ENCODE measurements at regions not wholly inside any gene's neighbourhood (a gene's known extent, or its start where the extent isn't known, plus 50 kb on each side); places are given as distances from the start of the nearest gene placed in this dataset.
"Not testable (repeated sequence)": the region's sequence is repeated elsewhere in the genome, so short reads cannot be mapped to it uniquely, and the experiment has no call there.

DNA sequence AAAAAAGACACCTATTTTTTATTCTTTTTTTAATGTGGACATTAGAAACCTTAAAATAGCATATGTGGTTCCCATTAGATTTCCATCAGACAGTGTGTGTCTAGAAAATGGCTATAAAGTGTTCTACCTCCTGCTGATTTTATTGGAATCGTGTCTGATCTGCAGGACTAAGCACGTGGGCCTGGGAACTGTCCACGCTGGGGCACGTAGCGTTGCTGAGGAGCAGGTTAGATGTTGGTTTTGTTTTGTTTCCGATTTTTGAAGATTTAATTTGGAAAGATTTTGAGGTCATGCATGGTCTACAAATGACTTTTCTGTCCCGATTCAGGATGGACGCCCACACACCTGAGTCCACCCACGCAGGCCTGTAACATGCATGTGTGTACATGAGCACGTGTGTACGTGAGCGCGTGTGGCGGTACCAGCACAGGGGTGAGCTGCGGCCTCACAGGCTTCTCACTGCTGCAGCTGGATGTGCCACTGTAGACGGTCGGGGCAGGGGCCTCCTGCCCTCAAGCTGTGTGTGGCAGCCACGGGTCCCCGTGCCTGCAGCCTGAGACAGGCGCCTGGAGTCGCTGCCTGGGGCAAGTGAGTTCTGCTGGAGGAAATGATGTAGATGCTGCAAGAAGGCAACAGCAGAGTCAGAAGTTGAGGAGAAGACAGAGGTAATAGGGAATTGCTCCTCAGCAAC, 99.7 kb upstream of the CTDP1 start:
- FAIRE-seq (no peak), DNase-seq (ENCODE audit: low spot score) (no peak)

DNA sequence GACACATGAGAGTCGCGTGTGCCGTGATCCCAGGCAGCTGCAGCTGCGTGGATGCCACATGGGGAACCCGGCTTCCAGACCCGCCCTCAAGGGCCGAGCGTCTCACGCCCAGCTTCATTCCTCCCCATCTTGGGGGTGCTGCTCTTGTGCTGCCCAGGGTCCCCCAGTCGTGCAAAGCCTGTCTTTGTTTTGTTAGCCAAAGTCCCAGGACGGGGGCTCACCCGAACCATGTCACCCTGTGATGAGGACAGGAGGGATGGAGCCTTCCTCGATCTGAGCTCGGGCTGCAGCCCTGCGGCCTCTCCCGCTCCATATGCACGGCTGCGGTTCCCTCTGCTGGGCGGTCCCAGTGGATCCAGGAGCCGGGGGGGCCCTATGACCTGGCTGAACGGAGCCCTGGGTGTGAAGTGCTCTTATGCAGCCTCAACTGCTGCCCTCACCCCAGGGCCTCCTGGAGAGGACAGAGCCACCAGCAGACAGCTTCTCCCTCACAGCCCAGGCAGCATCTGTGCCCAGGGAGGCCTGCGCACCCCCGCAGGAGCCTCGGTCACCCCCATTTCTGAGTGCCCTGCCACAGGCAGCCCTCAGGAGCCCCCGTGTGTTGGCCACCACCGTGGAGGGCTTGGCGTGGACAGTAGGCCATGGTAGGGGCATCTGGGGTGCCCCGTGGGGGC, 99.0 kb upstream of the CTDP1 start:
- no peak for FAIRE-seq
- DNase-seq (ENCODE audit: low spot score) = no peak

GRCh38 chr18:79581406-79581805, 98.2 kb upstream of the CTDP1 start:
- FAIRE-seq = no peak
- no peak for DNase-seq (ENCODE audit: low spot score)

DNA sequence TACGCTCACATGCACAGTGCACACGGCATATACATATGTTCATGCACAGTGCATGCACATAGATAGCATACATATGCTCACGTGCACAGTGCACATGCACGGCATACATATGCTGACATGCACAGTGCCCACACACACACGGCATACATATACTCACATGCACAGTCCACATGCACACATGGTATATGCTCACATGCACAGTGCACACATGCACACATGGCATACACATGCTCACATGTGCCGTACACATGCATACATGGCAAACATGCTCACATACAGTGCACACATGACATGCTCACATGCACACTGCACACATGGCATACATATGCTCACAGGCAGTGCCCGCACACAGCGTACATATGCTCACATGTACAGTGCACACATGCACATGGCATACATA, 97.7 kb upstream of the CTDP1 start:
- FAIRE-seq (no peak), DNase-seq (ENCODE audit: low spot score) (no peak)

DNA sequence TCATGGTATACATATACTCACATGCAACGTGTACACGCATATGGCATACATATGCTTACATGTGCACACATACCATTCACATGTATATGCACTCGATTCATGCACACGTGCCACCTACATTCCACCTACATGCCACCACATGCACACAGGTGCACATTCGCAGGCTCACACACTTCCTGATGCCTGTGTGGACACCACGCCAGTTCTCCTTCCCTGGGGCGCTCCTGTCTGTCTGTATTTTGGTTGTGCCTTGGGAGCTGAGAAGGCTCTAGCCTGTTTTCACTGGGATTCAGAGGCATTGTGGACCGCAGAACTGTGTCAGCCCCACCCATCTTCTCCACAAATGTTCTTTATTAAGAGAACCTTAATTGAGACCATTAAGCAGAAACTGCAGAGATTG, 96.6 kb upstream of the CTDP1 start:
- DNase-seq (ENCODE audit: low spot score) (no peak), FAIRE-seq (no peak)

DNA sequence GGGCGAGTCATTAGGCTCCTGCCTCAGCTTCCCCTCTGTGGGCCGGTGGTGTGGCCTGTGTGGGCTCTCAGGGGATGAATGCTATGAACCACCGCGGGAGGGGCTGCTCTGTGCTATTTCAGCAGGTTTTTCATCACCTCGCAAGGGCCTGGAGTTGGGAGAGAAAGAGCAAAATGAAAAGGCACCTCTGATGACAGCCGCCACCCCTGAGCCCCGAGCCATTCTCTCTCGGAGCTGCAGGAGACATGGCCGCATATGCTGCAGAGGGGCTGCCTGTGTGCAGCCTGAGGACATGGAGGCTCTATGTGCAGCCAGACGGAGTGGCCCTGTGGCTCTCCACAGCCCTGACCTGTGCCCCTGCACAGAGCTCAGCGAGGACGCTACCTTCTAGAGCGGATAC, 96.2 kb upstream of the CTDP1 start:
- DNase-seq (ENCODE audit: low spot score) = no peak
- no peak for FAIRE-seq

GRCh38 chr18:79583984-79584401, 95.6 kb upstream of the CTDP1 start:
- FAIRE-seq (peak; percentile 5), DNase-seq (ENCODE audit: low spot score) (no peak)

GRCh38 chr18:79584491-79585394, 94.9 kb upstream of the CTDP1 start:
- FAIRE-seq (no peak), DNase-seq (ENCODE audit: low spot score) (no peak)

DNA sequence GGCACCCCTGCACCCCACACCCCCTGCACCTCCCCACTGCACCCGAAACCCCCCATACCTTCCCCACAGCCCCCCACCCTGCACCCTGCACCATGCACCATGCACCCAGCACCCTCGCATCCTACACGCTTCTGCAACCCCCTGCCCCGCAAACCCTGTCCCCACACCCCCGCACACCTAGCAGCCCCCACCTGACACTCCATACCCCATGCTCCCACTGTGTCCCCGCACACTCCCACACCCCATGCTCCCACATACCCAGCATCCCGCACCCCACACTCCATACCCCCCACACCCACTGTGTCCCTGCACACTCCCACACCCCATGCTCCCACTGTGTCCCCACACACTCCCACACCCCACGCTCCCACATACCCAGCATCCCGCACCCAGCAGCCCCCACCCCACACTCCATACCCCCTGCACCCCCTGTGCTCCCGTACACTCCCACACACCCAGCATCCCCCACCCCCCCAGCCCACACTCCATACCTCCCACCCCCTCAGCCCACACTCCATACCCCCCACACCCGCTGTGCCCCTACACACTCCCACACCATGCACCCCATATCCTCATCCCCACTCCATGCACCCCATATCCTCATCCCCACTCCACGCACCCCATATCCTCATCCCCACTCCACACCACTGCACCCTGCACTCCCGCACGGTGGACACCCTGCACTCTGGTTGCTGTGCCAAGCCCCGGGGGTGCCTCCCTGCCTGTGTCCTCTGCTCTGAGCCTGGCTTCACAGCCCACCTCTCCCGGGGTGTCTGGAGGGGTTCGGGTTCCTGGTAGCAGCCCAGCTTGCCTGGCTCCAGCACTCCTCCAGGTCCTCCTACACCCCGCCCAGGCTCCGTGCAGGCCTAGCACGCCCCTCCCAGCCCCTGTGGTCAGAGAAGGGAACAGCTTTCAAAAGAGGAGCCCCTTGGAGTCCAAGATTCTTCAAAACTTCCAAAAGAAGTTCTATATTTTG, 93.9 kb upstream of the CTDP1 start:
- FAIRE-seq (no peak), DNase-seq (ENCODE audit: low spot score) (no peak)

- FAIRE-seq (no peak), DNase-seq (ENCODE audit: low spot score) (no peak)
These were observed 93.0 kb upstream of the CTDP1 start for GRCh38 chr18:79586436-79587225.

GRCh38 chr18:79587226-79587741, 92.3 kb upstream of the CTDP1 start:
- FAIRE-seq (no peak), DNase-seq (ENCODE audit: low spot score) (no peak)

DNA sequence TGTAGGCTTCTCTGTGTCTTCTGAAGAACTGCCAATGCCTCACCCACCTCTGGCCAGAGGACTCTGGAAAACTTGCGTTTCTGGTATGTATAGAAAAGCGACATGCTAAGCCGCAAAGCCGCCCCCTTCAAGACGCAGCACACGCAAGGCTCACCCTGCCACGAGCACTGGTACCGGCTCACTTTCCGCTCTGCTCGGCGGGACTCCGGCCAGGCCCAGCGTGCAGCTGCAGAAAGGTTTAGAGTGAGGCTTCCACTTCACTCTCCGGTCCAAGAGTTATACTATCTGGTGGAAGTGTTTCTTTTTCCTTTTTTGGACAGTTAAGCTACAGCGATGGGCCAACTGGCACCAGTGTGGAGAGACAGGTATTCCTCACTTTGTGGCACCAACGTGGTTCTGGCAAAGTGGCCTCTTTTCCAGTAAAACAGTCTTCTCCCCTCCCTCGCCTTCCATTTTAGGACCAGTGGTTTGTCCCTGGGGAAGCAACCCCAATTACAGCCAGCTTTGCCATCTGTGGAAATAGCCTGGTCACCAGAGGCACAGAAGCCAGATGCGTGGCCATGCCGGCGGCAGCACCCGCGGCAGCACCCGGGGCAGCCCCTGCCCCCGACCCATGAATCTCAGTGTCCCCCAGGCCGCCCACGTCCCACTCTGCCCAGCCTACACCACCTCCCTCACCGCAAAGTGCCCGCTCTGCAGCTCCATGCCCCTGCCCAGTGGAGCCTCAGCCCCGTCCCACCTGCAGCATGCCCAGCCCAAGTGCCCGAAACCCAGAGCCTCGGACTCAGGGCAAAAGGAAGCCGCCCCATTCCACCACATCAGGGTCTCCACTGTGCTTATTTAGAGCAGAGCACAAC, 91.6 kb upstream of the CTDP1 start:
- DNase-seq (ENCODE audit: low spot score) (no peak), FAIRE-seq (no peak)

DNA sequence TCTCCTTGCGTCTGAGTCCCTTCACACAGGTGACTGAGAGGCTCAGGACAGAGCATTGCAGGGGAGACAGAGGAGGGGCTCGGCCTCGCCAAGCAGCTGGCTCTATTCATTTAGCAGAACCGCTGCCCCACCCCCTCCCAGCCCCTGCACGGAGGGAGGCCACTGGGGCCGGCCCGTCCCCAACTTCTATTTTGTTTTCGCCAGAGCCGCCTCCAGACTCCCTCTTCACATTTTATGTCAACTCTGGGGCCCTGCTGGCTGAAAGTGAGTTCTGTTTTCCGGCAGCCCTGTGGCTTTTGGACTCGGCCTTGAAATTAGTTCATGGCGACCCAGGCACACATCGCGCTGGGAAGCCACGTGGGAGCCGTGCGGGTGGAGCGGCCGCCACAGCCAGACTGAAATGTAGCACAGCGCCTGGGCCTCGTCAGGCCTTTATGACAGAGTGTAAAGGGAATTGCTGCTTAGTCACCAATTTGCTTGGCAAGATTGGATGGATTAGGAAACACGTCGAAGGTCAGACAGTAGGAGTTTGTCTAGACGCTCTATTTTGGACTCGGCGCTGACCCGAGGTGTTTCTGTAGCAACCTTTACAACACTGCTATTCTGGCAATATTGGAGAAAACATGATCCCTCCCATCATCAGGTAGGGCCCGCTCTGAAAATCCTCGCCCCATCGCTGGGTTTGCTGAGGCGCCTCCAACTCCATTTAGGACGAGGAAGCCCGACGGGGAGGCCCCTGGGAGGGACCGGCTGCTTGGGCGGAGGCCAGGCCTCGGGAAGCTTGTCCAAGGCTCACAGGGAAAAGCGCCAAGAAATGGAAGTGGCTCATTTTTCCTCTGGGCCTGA, 90.7 kb upstream of the CTDP1 start:
- no peak for FAIRE-seq
- DNase-seq (ENCODE audit: low spot score) = peak; percentile 61

- DNase-seq (ENCODE audit: low spot score) (no peak), FAIRE-seq (no peak)
These were observed 90.0 kb upstream of the CTDP1 start for GRCh38 chr18:79589601-79590091.

DNA sequence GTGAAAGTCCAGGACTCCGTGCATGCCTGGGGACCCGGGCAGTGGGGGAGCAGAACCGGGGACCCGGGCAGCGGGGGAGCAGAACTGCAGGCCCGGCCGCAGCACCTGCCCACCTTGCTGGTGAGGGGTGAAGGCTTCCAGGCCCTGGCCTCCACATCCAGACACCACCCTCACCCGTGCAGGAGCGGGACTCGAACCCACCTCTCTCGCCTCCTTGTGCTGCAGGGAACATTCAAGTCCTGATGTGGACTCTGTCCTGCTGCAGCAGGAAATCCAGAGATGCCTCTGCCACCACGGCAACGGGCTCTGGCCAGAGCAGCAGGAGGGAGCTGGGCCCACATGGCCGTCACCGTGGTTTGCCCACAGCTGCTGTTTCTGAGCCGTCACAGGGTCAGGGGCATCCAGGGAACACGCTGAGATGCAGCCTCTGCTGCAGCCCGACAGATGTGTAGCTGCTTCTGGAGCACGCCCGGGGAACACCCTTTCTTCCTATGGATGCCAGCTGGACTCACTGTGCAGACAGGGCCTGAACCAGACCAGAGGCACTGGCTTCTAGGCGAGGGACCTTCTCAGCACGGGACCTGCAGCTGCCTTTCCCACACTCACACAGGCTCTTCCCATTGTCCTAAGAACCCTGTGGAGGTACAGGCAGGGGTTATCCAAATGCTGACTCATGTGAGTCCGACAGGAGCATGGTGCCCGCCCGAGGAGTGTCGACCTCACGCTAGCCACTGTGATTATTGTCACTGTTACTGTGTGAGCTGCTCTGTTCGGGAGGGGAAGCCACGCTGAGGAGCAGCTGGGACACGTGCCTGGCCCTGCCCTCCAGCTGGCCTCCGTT, 89.2 kb upstream of the CTDP1 start:
- FAIRE-seq (peak; percentile 40), DNase-seq (ENCODE audit: low spot score) (no peak)

DNA sequence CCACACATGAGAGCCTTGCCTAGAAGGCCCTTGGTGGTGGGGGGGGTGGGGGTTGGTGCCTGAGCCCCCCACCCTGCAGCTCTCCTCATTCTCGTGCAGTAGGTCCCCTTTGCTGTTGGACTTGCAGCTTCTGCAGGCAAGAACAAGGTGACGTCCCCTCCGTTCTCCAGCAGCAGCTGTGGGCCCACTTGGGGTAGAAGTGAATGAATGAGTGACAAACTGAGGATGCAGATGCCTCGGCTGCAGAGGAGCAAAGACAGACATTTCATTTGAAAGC, 88.6 kb upstream of the CTDP1 start:
- FAIRE-seq = no peak

DNA sequence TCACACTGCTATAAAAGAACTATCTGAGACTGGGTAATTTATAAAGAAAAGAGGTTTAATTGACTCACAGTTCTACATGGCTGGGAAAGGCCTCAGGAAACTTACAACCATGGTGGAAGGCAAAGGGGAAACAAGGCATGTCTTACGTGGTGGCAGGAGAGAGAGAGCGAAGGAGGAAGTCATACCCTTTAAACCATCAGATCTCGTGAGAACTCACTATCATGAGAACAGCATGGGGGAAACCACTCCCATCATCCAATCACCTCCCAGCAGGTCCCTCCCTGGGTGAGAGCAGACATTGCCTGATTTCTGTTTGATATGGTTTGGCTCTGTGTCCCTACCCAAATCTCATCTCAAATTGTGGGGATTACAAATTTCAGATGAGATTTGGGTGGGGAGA, 86.9 kb upstream of the CTDP1 start:
- not testable (repeated sequence) for FAIRE-seq; DNase-seq (ENCODE audit: low spot score)

More for the DNA sequence above, 88.6 kb upstream of the CTDP1 start:
- no peak for DNase-seq (ENCODE audit: low spot score)
